Adipocyte (in vitro differentiated cells): ENCODE measurements at regions not wholly inside any gene's neighbourhood (a gene's known extent, or its start where the extent isn't known, plus 50 kb on each side); places are given as distances from the start of the nearest gene placed in this dataset.
"Not testable (repeated sequence)": the region's sequence is repeated elsewhere in the genome, so short reads cannot be mapped to it uniquely, and the experiment has no call there.

Experiments
- DNase-seq: peaks from one replicate; pipeline ENCODE4 v3.0.0-alpha.2; 2015; ENCODE audit warnings: low read depth
- H3K27me3 ChIP-seq: replicated peaks from 2 replicates; pipeline ENCODE4 v1.7.0; 2013; ENCODE audit warnings: mild to moderate bottlenecking, low read length, moderate library complexity; ENCODE audit not compliant: control insufficient read depth, insufficient read depth
- H3K36me3 ChIP-seq: 2 replicates; pipeline ENCODE4 v1.7.0; 2013; ENCODE audit warnings: low read length, mild to moderate bottlenecking, moderate library complexity; ENCODE audit not compliant: control insufficient read depth, insufficient read depth, severe bottlenecking
- H3K4me1 ChIP-seq: 2 replicates; pipeline ENCODE4 v1.7.0; 2013; ENCODE audit warnings: mild to moderate bottlenecking, low read length, moderate library complexity; ENCODE audit not compliant: control insufficient read depth, insufficient read depth
- H3K4me3 ChIP-seq: 2 replicates; pipeline ENCODE4 v1.7.0; 2013; ENCODE audit warnings: mild to moderate bottlenecking, low read length, moderate library complexity
- H3K9ac ChIP-seq: 2 replicates; pipeline ENCODE4 v1.7.0; 2013; ENCODE audit warnings: mild to moderate bottlenecking, low read length, moderate library complexity
- H3K9me3 ChIP-seq: 2 replicates; pipeline ENCODE4 v1.7.0; 2013; ENCODE audit warnings: mild to moderate bottlenecking, low read length, moderate library complexity; ENCODE audit not compliant: control insufficient read depth

DNA sequence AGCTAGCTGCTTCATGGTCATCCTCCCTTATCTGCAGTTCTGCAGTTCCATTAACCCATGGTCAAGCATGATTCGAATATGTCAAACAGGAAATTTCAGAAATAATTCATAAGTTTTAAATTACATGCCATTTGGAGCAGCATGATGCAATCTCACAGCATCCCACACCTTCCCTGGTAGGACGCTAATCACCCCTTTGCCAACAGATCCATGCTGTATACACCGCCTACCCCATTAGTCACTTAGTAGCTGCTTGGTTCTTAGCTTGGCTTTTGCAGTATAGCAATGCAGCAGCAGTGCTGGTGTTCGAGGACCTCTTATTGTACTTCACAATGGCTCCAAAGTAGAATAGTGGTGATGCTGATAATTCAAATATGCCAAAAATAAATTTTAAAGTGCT lies 739.7 kb upstream of the CDH9 start:
- Histone ChIP-seq H3K4me1 (no peaks in the 10 kb centered on the region), H3K9ac (no peak overlapping the region), H3K9me3 (no peaks in the 10 kb centered on the region), H3K27me3 (no peaks in the 10 kb centered on the region), H3K4me3 (no peak overlapping the region), H3K36me3 (no peaks in the 10 kb centered on the region)
- DNase-seq: no peak

DNA sequence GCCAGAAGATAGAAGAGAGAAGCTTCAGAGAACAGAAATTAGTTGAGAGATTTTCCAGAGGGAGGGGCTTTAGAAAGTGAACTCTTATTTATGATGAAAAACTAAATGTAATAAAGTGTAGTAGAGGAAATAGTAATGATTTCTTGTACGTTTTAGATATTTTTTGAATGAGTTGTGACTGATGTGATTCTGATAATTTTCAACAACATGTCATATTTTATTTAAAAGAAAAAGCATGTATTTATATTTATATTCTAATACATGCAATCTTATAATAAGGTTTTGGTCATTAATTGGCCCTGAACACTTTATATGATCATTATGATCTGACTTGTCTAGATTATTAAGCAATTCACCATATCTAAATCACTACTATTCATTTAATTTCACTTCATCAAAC lies 735.2 kb upstream of the CDH9 start:
- H3K4me3 ChIP-seq: no peak overlapping the region

DNA sequence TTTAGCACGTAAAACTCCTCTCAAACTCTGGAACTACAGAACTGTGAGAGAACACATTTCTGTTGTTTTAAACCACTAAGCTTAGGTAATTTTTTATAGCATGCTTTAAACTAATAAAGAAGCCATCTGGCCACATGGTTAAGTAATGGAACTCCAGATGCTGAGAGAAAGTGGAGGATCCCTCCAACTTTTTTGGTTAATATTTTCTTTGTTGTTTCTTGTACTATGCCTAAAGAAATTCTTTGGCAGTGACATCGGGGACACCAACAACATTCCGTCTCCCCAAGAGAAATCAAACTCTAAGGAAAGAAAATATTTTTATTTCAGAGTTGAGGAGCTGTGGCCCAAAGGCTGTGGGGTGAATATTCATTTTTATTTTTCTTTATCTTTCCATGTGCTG lies 734.8 kb upstream of the CDH9 start:
- no peak for DNase-seq
- H3K36me3 ChIP-seq: no peaks in the 10 kb centered on the region
- no peaks in the 10 kb centered on the region for H3K27me3 ChIP-seq
- H3K4me1 ChIP-seq: no peaks in the 10 kb centered on the region
- H3K4me3 ChIP-seq: no peak overlapping the region
- no peaks in the 10 kb centered on the region for H3K9me3 ChIP-seq
- no peak overlapping the region for H3K9ac ChIP-seq

More for the DNA sequence above, 735.2 kb upstream of the CDH9 start:
- no peak for DNase-seq
- Histone ChIP-seq H3K36me3 (no peaks in the 10 kb centered on the region), H3K4me1 (no peaks in the 10 kb centered on the region), H3K9ac (no peak overlapping the region), H3K27me3 (no peaks in the 10 kb centered on the region), H3K9me3 (no peaks in the 10 kb centered on the region)

DNA sequence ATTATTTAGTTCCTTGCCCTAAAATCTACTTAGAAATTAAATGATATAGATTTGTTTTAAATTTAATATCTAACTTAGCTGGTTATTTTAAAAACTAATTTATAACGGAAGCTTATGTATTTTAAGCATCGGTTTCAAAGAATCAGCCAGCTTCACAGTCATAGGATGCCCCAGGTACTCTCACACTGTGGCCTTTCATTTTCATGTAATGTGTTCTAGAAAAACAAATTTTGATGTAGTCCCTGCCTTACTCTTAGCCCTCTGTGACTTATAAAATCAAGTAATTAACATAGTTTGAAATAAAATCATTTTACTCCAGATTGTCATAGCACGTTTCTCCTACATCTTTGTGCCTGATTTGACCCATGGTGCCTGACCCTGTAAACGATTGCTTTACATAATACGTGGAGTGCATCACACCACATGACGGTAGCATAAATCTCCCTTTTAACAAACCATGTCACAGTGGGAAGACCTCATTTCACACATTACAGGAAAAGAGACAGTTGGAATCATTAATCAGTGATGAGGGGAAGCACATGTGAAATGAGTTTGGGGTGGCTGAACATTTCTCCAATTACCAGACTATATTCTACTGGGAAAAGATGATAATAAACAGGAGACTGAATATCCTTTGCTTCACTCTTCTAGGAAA lies 731.5 kb upstream of the CDH9 start:
- Histone ChIP-seq H3K27me3 (no peaks in the 10 kb centered on the region), H3K4me1 (no peaks in the 10 kb centered on the region), H3K9ac (no peak overlapping the region), H3K4me3 (no peak overlapping the region), H3K36me3 (no peaks in the 10 kb centered on the region), H3K9me3 (no peaks in the 10 kb centered on the region)
- no peak for DNase-seq

DNA sequence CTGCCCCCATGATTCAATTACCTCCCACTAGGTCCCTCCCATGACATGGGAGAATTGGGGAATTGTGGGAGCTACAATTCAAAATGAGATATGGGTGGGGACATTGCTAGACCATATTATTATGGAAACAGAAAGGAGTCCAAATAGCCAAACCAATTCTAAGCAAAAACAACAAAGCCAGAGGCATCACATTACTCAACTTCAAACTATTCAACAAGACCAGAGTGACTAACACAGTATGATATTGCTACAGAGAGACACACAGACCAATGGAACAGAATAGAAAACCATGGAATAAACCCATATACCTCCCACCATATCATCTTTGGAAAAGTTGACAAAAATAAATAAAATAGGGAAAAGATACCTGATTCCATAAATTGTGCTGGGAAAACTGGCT lies 710.5 kb upstream of the CDH9 start:
- DNase-seq: no peak
- no peaks in the 10 kb centered on the region for H3K9me3 ChIP-seq
- H3K4me3 ChIP-seq: no peak overlapping the region
- H3K27me3 ChIP-seq: no peaks in the 10 kb centered on the region
- no peaks in the 10 kb centered on the region for H3K4me1 ChIP-seq
- H3K9ac ChIP-seq: no peak overlapping the region
- H3K36me3 ChIP-seq: no peaks in the 10 kb centered on the region

DNA sequence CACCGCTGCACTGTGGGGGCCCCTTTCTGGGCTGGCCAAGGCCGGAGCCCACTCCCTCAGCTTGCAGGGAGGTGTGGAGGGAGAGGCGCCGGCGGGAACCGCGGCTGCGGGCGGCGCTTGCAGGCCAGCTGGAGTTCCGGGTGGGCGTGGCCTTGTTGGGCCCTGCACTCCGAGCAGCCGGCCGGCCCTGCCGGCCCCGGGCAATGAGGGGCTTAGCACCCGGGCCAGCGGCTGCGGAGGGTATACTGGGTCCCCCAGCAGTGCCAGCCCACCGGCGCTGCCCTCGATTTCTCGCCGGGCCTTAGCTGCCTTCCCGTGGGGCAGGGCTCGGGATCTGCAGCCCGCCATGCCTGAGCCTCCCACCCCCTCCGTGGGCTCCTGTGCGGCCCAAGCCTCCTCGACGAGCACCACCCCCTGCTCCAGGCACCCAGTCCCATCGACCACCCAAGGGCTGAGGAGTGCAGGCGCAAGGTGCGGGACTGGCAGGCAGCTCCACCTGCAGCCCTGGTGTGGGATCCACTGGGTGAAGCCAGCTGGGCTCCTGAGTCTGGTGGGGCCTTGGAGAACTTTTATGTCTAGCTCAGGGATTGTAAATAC lies 705.1 kb upstream of the CDH9 start:
- H3K27me3 ChIP-seq, H3K9ac ChIP-seq, H3K9me3 ChIP-seq, H3K4me3 ChIP-seq, H3K36me3 ChIP-seq, DNase-seq, H3K4me1 ChIP-seq: not testable (repeated sequence)

DNA sequence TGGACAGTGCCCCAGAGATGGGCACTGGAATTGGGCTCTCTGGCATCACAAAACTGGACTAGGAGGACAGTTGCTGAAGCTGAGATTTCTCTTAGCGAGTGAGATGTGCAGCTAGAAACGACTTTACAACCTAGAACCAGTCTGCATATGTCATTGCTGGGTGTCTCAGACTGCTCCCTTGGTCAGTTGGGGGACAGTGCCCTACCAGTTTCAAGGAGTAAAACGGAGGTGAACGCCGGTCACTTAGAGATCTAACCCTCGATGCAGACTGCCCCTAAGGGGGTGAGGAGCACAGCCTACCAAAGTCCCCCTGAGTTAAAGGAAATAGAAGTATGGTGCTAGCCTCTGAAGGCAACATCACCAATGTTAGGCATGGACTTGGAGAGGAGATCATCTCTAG lies 704.4 kb upstream of the CDH9 start:
- no peaks in the 10 kb centered on the region for H3K36me3 ChIP-seq
- no peaks in the 10 kb centered on the region for H3K27me3 ChIP-seq
- H3K4me1 ChIP-seq: no peaks in the 10 kb centered on the region
- H3K4me3 ChIP-seq: no peak overlapping the region
- H3K9ac ChIP-seq: no peak overlapping the region
- H3K9me3 ChIP-seq: no peaks in the 10 kb centered on the region
- no peak for DNase-seq

DNA sequence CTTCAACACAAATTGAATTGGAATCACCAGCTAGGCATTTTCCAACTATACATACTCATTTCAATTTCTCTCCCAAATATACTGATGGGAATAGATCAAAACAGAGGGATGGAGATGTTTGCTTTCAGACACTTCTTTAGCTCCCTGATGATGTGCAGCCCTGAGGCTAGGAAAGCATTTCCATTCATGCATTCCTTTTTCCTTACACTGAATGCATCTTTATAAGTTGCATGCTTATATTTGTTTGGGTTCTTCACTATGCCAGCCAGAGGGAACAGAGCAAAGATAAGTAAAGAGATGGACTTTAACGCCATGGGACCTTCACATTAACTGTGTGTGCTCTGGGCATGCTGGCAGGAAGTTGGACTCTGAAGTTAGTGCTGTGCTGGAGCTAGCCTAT lies 696.5 kb upstream of the CDH9 start:
- H3K9me3 ChIP-seq: peaks cover 4% of the 10 kb centered on the region
- H3K9ac ChIP-seq: no peak overlapping the region
- DNase-seq: no peak
- no peaks in the 10 kb centered on the region for H3K4me1 ChIP-seq
- no peak overlapping the region for H3K4me3 ChIP-seq
- no peaks in the 10 kb centered on the region for H3K36me3 ChIP-seq
- no peaks in the 10 kb centered on the region for H3K27me3 ChIP-seq

DNA sequence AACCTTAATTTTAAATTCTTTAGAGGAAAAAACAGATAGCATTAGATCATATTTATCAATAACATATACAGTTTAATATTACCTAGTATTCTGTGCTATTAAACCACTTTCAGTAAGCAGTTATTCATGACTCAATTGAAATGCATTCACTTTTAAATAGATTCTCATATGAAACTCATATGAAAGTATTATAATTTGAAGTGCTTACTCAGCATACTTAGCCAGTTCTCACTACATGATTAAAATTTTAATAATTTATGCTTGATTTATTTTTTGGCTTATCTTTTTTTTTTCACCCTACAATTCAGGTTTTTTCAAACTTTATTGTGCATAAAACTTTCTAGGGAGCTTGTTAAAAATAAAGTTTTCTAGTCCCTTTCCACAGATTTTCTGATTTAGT lies 694.9 kb upstream of the CDH9 start:
- Histone ChIP-seq H3K4me1 (no peaks in the 10 kb centered on the region), H3K27me3 (no peaks in the 10 kb centered on the region), H3K4me3 (no peak overlapping the region), H3K9ac (no peak overlapping the region), H3K9me3 (peaks cover 4% of the 10 kb centered on the region), H3K36me3 (no peaks in the 10 kb centered on the region)
- DNase-seq: no peak

DNA sequence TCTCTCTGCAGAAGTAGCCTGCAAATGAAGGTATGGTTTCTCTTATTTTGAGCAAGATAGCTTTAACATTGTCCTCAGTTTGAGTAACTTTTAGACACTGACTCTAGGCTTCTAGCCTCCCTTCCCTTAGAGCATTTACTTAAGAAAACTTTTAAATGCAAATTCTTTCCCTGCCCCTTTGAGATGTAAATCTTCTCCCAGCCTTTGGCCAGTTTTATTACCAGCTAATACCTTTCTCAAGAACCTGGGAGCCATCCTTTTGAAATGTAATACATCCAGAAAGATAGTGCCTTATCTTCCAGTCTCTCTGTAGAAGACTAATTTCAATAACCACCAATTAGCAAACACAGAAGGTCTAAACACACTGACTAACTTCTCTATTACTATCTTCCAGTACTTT lies 688.9 kb upstream of the CDH9 start:
- Histone ChIP-seq H3K9ac (no peak overlapping the region), H3K4me3 (no peak overlapping the region), H3K36me3 (no peaks in the 10 kb centered on the region), H3K4me1 (no peaks in the 10 kb centered on the region), H3K9me3 (no peaks in the 10 kb centered on the region), H3K27me3 (no peaks in the 10 kb centered on the region)
- DNase-seq: no peak

DNA sequence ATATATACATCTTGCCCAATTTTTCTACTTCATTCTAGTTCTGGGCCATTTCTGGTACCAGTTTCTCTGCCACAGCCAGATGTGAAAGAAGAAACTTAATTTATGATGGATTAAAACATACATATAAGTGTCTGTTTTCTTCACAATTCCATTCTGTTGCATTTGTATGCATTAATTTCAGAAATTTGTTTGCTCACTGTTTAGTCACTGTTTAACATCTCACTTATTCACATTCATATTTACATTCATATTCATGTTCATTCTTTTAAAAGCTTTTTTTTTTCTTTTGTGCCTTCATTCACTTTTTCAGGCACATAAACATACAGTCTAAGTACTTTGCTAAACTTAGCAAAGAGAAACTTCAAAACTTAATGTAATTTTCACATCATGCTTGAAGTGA lies 684.0 kb upstream of the CDH9 start:
- no peaks in the 10 kb centered on the region for H3K9me3 ChIP-seq
- no peak overlapping the region for H3K9ac ChIP-seq
- no peak overlapping the region for H3K4me3 ChIP-seq
- H3K36me3 ChIP-seq: no peaks in the 10 kb centered on the region
- H3K27me3 ChIP-seq: no peaks in the 10 kb centered on the region
- DNase-seq: no peak
- H3K4me1 ChIP-seq: no peaks in the 10 kb centered on the region

DNA sequence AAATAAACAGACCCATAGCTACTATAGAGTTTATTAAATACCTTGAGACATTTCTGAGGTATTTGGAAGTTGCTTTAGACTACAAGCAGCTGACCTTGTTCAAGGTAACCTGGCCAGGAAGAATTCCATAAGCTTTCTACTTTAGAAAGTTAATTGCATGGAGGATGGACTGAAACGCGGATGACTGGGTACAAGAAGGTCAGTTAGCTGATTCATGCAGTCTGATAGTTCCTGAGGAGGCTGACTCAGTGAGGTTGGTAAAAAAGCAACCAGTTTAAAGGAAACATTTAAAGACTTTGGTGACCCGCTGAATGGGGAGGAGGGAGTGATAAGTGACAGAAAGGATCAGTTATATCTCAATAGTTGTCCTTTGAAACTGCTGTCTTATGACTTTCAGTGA lies 670.1 kb upstream of the CDH9 start:
- Histone ChIP-seq H3K9ac (no peak overlapping the region), H3K9me3 (no peaks in the 10 kb centered on the region), H3K4me3 (no peak overlapping the region), H3K36me3 (no peaks in the 10 kb centered on the region), H3K4me1 (no peaks in the 10 kb centered on the region), H3K27me3 (no peaks in the 10 kb centered on the region)
- DNase-seq: no peak
